Testis (tissue), 2 donors: ENCODE measurements at regions not wholly inside any gene's neighbourhood (a gene's known extent, or its start where the extent isn't known, plus 50 kb on each side); places are given as distances from the start of the nearest gene placed in this dataset.

Source experiments
- DNase-seq: peaks from one replicate; pipeline ENCODE4 v3.0.0-alpha.2; 2019
- H3K27ac ChIP-seq, 2 donors: fragments of 200-600 bp; sonication (generic); one replicate each; pipeline ENCODE4 v1.5.1; 2019
- H3K27me3 ChIP-seq: fragments of 200-600 bp; sonication (generic); one replicate; pipeline ENCODE4 v1.5.1; 2019
- H3K36me3 ChIP-seq: fragments of 200-600 bp; sonication (generic); one replicate; pipeline ENCODE4 v1.5.1; 2017; ENCODE audit warnings: low read depth; ENCODE audit errors: missing control alignments
- H3K4me1 ChIP-seq: fragments of 200-600 bp; sonication (generic); one replicate; pipeline ENCODE4 v1.5.1; 2019
- H3K4me3 ChIP-seq, 2 donors: fragments of 200-600 bp; sonication (generic); one replicate each; pipeline ENCODE4 v1.5.1; 2017 to 2019
- H3K9me3 ChIP-seq: fragments of 200-600 bp; sonication (generic); one replicate; pipeline ENCODE4 v1.5.1; 2017
- CTCF ChIP-seq, 3 experiments: fragments of 450-650 bp in 2 of 3; fragments of 200-600 bp in 1 of 3; sonication (generic) in 1 of 3; IDR thresholded peaks; one replicate each; pipeline ENCODE4 v1.5.1; 2016 to 2019; ENCODE audit warnings: antibody characterized with exemption in 3 of 3, mild to moderate bottlenecking in 2 of 3, moderate library complexity in 1 of 3
- POLR2A ChIP-seq: fragments of 450-650 bp; IDR thresholded peaks from one replicate; pipeline ENCODE4 v1.6.1; 2017; ENCODE audit warnings: antibody characterized with exemption, mild to moderate bottlenecking, moderate library complexity
- WGBS, 2 donors: methylation state at CpG; one replicate each; pipeline ENCODE4 v1.1.5; 2018; 5-methylcytosine and 5-hydroxymethylcytosine counted together
- intact Hi-C: fragments of 100-400 bp; cut with DNase I; formaldehyde crosslinking; loops from one replicate; pipeline ENCODE4 v1.15.1; 2023; ENCODE audit warnings: low total_unique reads

GRCh38 chr7:121634356-121634755 is 238.2 kb upstream of the FAM3C start:
- Histone ChIP-seq H3K36me3 (no peaks in the 10 kb centered on the region), H3K27me3 (no peaks in the 10 kb centered on the region), H3K9me3 (no peaks in the 10 kb centered on the region), H3K4me3 (no peak overlapping the region), H3K4me1 (no peaks in the 10 kb centered on the region), H3K27ac (no peak overlapping the region)
- intact Hi-C loops = no loop called here
- TF ChIP-seq POLR2A (no peak), CTCF (IDR thresholded peaks at IDR 0.05) (no peak)
- 35 to 46% methylated on average over 1 of the region's 1 CpG for WGBS, 2 donors
- DNase-seq = no peak

- Histone ChIP-seq H3K4me1 (no peaks in the 10 kb centered on the region), H3K36me3 (no peaks in the 10 kb centered on the region), H3K27me3 (no peaks in the 10 kb centered on the region), H3K4me3 (no peak overlapping the region), H3K9me3 (no peaks in the 10 kb centered on the region), H3K27ac (no peak overlapping the region)
- intact Hi-C loops = no loop called here
- no peak for TF ChIP-seq POLR2A
- DNase-seq = no peak
- 75 to 79% methylated on average over 3 of the region's 3 CpGs for WGBS, 2 donors
Measured at GRCh38 chr7:121633186-121633585, 237.1 kb upstream of the FAM3C start.

- TF ChIP-seq CTCF (IDR thresholded peaks at IDR 0.05) (no peak), POLR2A (no peak)
- no peaks in the 10 kb centered on the region for H3K36me3 ChIP-seq
- no peak overlapping the region for H3K4me3 ChIP-seq
- no peaks in the 10 kb centered on the region for H3K9me3 ChIP-seq
- intact Hi-C loops = no loop called here
- H3K27ac ChIP-seq = no peak overlapping the region
- WGBS, 2 donors = 57 to 71% methylated on average over 3 of the region's 3 CpGs
- DNase-seq = no peak
- no peaks in the 10 kb centered on the region for H3K27me3 ChIP-seq
- no peaks in the 10 kb centered on the region for H3K4me1 ChIP-seq
Measured at GRCh38 chr7:121624958-121625357, 228.8 kb upstream of the FAM3C start.

GRCh38 chr7:121623130-121623872 is 227.2 kb upstream of the FAM3C start:
- Histone ChIP-seq H3K4me1 (no peaks in the 10 kb centered on the region), H3K9me3 (no peaks in the 10 kb centered on the region), H3K27me3 (no peaks in the 10 kb centered on the region), H3K4me3 (no peak overlapping the region), H3K27ac (no peak overlapping the region), H3K36me3 (no peaks in the 10 kb centered on the region)
- no peak for DNase-seq
- WGBS, 2 donors = 67 to 76% methylated on average over 6 of the region's 6 CpGs
- intact Hi-C loops = no loop called here
- TF ChIP-seq CTCF (IDR thresholded peaks at IDR 0.05) = no peak
- no peak for TF ChIP-seq POLR2A

GRCh38 chr7:121621937-121622336 is 225.8 kb upstream of the FAM3C start:
- H3K27me3 ChIP-seq = no peaks in the 10 kb centered on the region
- WGBS, 2 donors = 74 to 83% methylated on average over 4 of the region's 4 CpGs
- TF ChIP-seq CTCF (IDR thresholded peaks at IDR 0.05) (no peak), POLR2A (no peak)
- H3K4me1 ChIP-seq = no peaks in the 10 kb centered on the region
- H3K4me3 ChIP-seq = no peak overlapping the region
- H3K9me3 ChIP-seq = no peaks in the 10 kb centered on the region
- no peaks in the 10 kb centered on the region for H3K36me3 ChIP-seq
- intact Hi-C loops = no loop called here
- no peak overlapping the region for H3K27ac ChIP-seq
- DNase-seq = no peak
